ENCODE measurements at regions not wholly inside any gene's neighbourhood (a gene's known extent, or its start where the extent isn't known, plus 50 kb on each side); places are given as distances from the start of the nearest gene placed in this dataset.

DNA sequence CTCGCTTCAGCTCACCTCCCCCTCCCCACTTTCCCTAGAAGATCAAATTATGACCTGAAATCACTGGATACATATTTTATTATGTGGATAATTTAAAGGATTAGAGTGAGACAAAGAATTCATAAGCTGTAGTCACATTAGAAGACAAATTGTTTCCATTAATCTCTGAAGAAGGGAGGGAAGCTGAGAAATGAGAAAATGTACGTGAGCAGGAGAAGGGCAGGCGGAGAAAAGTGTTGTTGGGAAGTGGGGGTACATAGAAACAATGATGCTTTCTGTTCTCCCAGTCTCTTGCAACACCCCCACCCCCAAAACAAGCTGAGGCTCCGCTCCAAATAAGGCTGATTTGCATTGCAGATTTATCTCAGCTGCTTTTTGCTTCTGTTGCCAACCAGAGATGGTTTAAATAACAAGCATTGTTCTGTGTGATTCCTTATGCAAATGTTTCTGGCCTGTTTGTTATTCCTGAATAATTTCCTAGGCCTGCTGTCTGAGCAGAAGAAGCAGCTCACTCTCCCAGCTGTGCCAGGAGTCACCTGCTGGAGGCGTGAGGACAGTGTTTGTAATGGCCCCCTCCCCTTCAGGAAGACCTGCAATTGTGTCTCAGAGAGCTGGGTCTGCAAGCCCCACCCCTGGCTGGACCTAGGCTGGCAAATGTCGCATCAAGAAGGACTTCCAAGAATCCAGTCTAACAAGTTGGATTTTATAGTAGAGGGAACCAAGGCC is 121.8 kb upstream of the TNR start:
- Histone ChIP-seq H3K27ac (no peak overlapping the region), H3K4me3 (no peak overlapping the region), H3K9me3 (no peaks in the 10 kb centered on the region), H3K27me3 (no peaks in the 10 kb centered on the region), H3K4me1 (no peaks in the 10 kb centered on the region), H3K36me3 (no peaks in the 10 kb centered on the region)
- ATAC-seq (no peak), DNase-seq (no peak)
- TF ChIP-seq, protein P1, sequence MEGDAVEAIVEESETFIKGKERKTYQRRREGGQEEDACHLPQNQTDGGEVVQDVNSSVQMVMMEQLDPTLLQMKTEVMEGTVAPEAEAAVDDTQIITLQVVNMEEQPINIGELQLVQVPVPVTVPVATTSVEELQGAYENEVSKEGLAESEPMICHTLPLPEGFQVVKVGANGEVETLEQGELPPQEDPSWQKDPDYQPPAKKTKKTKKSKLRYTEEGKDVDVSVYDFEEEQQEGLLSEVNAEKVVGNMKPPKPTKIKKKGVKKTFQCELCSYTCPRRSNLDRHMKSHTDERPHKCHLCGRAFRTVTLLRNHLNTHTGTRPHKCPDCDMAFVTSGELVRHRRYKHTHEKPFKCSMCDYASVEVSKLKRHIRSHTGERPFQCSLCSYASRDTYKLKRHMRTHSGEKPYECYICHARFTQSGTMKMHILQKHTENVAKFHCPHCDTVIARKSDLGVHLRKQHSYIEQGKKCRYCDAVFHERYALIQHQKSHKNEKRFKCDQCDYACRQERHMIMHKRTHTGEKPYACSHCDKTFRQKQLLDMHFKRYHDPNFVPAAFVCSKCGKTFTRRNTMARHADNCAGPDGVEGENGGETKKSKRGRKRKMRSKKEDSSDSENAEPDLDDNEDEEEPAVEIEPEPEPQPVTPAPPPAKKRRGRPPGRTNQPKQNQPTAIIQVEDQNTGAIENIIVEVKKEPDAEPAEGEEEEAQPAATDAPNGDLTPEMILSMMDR (IDR thresholded peaks at IDR 0.05), result no peak
- intact Hi-C loops (cut with DNase I), result no loop called here

DNA sequence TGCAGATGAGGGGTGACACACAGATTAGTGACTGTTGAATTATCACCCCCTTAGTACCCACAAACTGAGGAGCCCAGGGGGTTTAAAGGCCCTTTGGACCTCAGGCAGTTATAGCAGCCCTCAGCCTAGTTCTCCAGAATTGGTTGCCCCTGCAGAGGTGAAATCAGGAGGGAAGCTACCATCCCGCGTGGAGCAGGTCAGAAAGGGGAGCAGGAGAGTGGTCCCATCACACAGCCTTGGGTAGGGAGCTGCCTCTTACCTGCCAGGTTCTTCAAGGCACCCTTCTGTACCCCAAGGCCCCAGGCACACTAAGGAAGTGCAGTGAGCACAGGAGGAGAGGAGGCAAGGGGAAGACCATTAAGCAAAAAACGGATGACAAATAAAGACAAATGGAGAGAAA is 121.2 kb upstream of the TNR start:
- no peak for DNase-seq
- H3K27me3 ChIP-seq, result no peaks in the 10 kb centered on the region
- no peaks in the 10 kb centered on the region for H3K36me3 ChIP-seq
- TF ChIP-seq, protein P1 (IDR thresholded peaks at IDR 0.05), result no peak
- no peaks in the 10 kb centered on the region for H3K4me1 ChIP-seq
- H3K4me3 ChIP-seq, result no peak overlapping the region
- H3K27ac ChIP-seq, result no peak overlapping the region
- no peaks in the 10 kb centered on the region for H3K9me3 ChIP-seq
- no peak for ATAC-seq
- intact Hi-C loops (cut with DNase I), result no loop called here

DNA sequence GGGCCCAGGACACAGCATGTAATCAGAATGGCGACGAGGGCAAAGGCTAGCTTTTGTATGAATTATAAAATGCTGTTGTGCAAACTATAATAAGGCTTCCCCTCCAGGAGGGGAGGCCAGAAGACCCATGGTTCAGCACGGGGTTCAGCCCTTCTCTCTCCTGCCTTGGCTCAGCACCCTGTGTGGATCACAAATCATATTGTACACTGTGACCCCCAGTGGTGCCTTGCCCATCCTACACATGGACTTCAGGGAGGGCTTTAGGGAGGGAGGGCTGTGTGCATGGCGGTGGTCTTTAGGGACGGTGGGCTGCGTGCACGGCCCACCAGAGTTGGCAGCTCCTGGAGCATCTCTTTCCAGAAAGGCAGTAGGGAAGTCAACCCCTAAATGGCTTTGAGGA is 120.8 kb upstream of the TNR start:
- no peak for ATAC-seq
- no peak for DNase-seq

DNA sequence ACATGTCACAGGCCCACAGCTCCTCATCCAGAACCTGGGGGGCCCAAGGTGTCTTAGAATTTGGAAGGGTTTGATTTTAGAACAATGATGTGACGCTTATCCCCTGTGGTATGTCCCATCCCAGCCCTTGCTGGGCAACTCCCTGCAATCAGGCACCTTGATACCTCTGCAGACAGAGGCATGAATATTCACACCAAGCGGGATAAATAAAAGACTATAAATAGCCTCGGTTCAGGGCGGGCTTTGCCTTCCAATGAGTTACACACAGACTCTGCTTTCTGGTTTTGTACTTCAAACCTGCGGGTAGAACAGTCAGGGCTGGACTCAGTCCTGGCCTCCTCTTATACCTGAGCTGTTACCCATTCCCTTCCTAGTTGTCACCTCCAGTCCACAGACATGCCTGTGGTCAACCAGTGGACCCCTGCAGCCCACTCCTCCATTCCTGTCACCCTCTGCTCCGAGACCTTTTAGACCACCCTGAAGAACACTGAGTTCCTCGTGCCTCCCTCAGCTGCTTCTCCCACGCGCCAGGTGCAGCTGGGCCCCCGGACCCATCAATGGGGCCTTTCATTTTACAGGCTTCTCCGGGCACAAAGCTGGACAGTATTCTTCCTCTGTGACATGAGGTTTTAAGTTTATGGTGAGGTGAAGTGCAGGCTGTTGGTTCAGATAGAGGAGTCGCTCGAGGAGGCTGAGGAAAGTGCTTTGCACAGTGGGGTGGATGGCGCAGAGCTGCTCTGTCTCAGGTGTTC is 120.1 kb upstream of the TNR start:
- no peak overlapping the region for H3K4me3 ChIP-seq
- intact Hi-C loops (cut with DNase I), result no loop called here
- no peaks in the 10 kb centered on the region for H3K27me3 ChIP-seq
- TF ChIP-seq, protein P1 (IDR thresholded peaks at IDR 0.05), result no peak
- no peak for ATAC-seq
- H3K9me3 ChIP-seq, result no peaks in the 10 kb centered on the region
- no peak for DNase-seq
- no peaks in the 10 kb centered on the region for H3K36me3 ChIP-seq
- H3K27ac ChIP-seq, result no peak overlapping the region
- no peaks in the 10 kb centered on the region for H3K4me1 ChIP-seq

More for the DNA sequence above, 120.8 kb upstream of the TNR start:
- Histone ChIP-seq H3K36me3 (no peaks in the 10 kb centered on the region), H3K4me1 (no peaks in the 10 kb centered on the region), H3K27ac (no peak overlapping the region), H3K4me3 (no peak overlapping the region), H3K9me3 (no peaks in the 10 kb centered on the region), H3K27me3 (no peaks in the 10 kb centered on the region)
- intact Hi-C loops (cut with DNase I), result no loop called here
- TF ChIP-seq, protein P1 (IDR thresholded peaks at IDR 0.05), result no peak

DNA sequence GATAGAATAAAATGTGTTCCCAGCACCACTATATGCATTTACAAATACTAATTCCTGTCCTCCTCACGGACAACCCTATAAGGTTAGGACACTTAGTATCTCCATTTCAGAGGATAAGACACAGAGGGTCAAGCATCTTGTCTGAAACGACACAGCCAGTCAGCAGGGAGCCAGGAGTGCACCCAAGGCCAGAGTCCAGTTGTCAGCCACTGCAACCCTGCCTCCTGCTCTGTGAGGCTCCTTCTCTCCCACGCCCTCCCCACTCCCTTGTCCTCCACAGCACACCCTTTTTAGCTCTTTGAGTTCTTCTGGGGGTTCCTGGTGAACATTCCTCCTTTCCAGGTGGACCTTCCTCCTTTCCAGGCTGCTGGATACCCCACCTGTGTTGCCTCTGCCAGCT is 119.0 kb upstream of the TNR start:
- no peak overlapping the region for H3K27ac ChIP-seq
- H3K9me3 ChIP-seq, result no peaks in the 10 kb centered on the region
- H3K4me1 ChIP-seq, result no peaks in the 10 kb centered on the region
- intact Hi-C loops (cut with DNase I), result no loop called here
- DNase-seq (no peak), ATAC-seq (no peak)
- TF ChIP-seq, protein P1 (IDR thresholded peaks at IDR 0.05), result no peak
- H3K36me3 ChIP-seq, result no peaks in the 10 kb centered on the region
- no peak overlapping the region for H3K4me3 ChIP-seq
- H3K27me3 ChIP-seq, result no peaks in the 10 kb centered on the region
